ENCODE measurements at regions not wholly inside any gene's neighbourhood (a gene's known extent, or its start where the extent isn't known, plus 50 kb on each side); places are given as distances from the start of the nearest gene placed in this dataset.

DNA sequence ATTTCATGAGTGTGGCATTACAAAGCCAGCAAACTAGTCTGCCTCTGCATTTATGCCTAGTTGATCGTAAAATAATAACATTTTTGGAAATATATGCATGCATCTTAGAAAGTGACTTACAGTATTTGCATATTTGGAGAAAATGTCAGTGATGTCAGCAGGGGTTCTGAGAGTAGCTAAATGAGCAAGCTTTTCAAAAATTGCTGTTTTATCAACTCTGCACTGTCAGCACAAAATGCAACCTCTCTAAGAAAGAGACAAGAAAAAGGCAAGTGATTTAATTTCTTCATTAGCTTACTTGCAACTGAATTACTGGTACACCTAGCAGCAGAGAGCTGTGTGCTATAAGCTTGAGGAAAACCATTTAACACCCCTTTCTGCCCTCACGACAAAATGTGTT, 632.5 kb upstream of the MMS22L start:
- TF ChIP-seq MAFK (IDR thresholded peaks at IDR 0.05; ENCODE audit: low read depth, low read length) (peak; percentile 72), GABPA (IDR thresholded peaks at IDR 0.05; ENCODE audit: borderline replicate concordance, insufficient read depth, low read length) (no peak), EP300 (IDR thresholded peaks at IDR 0.05; ENCODE audit: borderline replicate concordance in 1 of 2, low read depth in 2 of 2, low read length in 2 of 2) (no peak), SP2 (IDR thresholded peaks at IDR 0.05; ENCODE audit: low read length) (no peak), TBP (IDR thresholded peaks at IDR 0.05; ENCODE audit: low read depth, low read length) (no peak), MAX (IDR thresholded peaks at IDR 0.05) (no peak), RNF2 (IDR thresholded peaks at IDR 0.05; ENCODE audit: borderline replicate concordance, low read depth, low read length, missing control alignments, poor library complexity, severe bottlenecking) (no peak)
- no peak overlapping the region for H3K9ac ChIP-seq (replicated peaks in 1 of 4; ENCODE audit: extremely low read depth in 1 of 4, low read depth in 3 of 4, low read length in 3 of 4)
- H4K8ac ChIP-seq (ENCODE audit: extremely low read depth, insufficient read depth, low read length), result no peak overlapping the region
- H3K4me3 ChIP-seq (ENCODE audit: extremely low read depth in 1 of 4, insufficient read depth in 2 of 4, low read depth in 3 of 4, low read length in 4 of 4), result no peak overlapping the region
- H3K56ac ChIP-seq (replicated peaks; ENCODE audit: insufficient read length, low read depth, low read length), result no peak overlapping the region
- peaks cover 0 to 14% (median 4%) of the 10 kb centered on the region in 4 experiments; a peak in 5 of 7 replicates for H3K4me1 ChIP-seq (replicated peaks in 1 of 4; ENCODE audit: control insufficient read depth in 3 of 4, insufficient read depth in 4 of 4, low read length in 3 of 4)
- H2BK20ac ChIP-seq (ENCODE audit: low read length), result no peak overlapping the region
- H2AK5ac ChIP-seq (ENCODE audit: low read depth, low read length), result no peak overlapping the region
- 0 out of 4 replicates have a peak overlapping the region, but pooled peaks of 1 of the 2 experiments have one; percentile 6 for H3K4me2 ChIP-seq (ENCODE audit: insufficient read depth in 1 of 2, low read depth in 2 of 2, low read length in 2 of 2)
- DNase-seq (ENCODE audit: low read depth in 1 of 2, low spot score in 2 of 2) (no peak), FAIRE-seq (peak; percentile 13)
- no peaks in the 10 kb centered on the region for H3K36me3 ChIP-seq (ENCODE audit: control insufficient read depth in 2 of 4, insufficient read depth in 4 of 4, low read length in 3 of 4)
- H2BK15ac ChIP-seq (ENCODE audit: low read length), result no peak overlapping the region
- no peaks in the 10 kb centered on the region for H3K79me1 ChIP-seq (ENCODE audit: low read depth, low read length)
- no peak overlapping the region for H4K91ac ChIP-seq (replicated peaks; ENCODE audit: insufficient read length, low read length)
- no peaks in the 10 kb centered on the region for H3K79me2 ChIP-seq (ENCODE audit: control insufficient read depth in 1 of 2, insufficient read depth in 2 of 2, low read length in 2 of 2)
- H2BK120ac ChIP-seq (replicated peaks; ENCODE audit: low read depth, low read length), result no peak overlapping the region
- WGBS, 2 experiments (ENCODE audit: extremely low coverage in 1 of 2, insufficient coverage in 1 of 2, insufficient read length in 1 of 2, insufficient replicate concordance in 2 of 2, low coverage in 1 of 2, low lambda C conversion rate in 2 of 2, missing lambda C conversion rate in 1 of 2), result 53% methylated on average over 2 of the region's 2 CpGs; no CpG with 5 or more reads in 1 of the 2 experiments
- H2BK5ac ChIP-seq (ENCODE audit: low read depth, low read length), result no peak overlapping the region
- no peaks in the 10 kb centered on the region for H4K20me1 ChIP-seq (replicated peaks in 1 of 2; ENCODE audit: control insufficient read depth in 1 of 2, insufficient read depth in 2 of 2, low read length in 2 of 2)
- no peaks in the 10 kb centered on the region for H3K23me2 ChIP-seq (ENCODE audit: low read depth, low read length)
- ChIA-PET CTCF (ENCODE audit: partially characterized antibody) (interaction anchor here (0.7 kb wide), 1 partner anchor 24 kb away, joined by 3 read pairs; no protein-coding TSS in a partner anchor), POLR2A (ENCODE audit: partially characterized antibody) (no interaction called here)
- H3K4ac ChIP-seq (replicated peaks; ENCODE audit: insufficient read length, low read depth, low read length), result no peak overlapping the region
- H3K23ac ChIP-seq (ENCODE audit: insufficient read length), result no peak overlapping the region
- no peaks in the 10 kb centered on the region for H3K9me3 ChIP-seq (ENCODE audit: insufficient read depth in 2 of 2, low read depth in 1 of 2, low read length in 1 of 2)
- no peak overlapping the region for H2BK12ac ChIP-seq (ENCODE audit: low read depth, low read length)
- no peak overlapping the region for H3K18ac ChIP-seq (ENCODE audit: extremely low read depth, low read length)
- H3K27ac ChIP-seq (ENCODE audit: low read depth, low read length), result no peak overlapping the region
- H2AFZ ChIP-seq (ENCODE audit: low read length), result 0 out of 2 replicates have a peak overlapping the region, but pooled peaks have one; percentile 2
- no peak overlapping the region for H4K5ac ChIP-seq (ENCODE audit: insufficient read length, low read depth, low read length)
- H3K27me3 ChIP-seq (replicated peaks in 1 of 4; ENCODE audit: control insufficient read depth in 3 of 4, extremely low read depth in 1 of 4, insufficient read depth in 3 of 4, low read length in 3 of 4), result no peaks in the 10 kb centered on the region
- no peak overlapping the region for H3K14ac ChIP-seq (ENCODE audit: insufficient read length)
